HG02840 (cell line): ENCODE measurements at regions not wholly inside any gene's neighbourhood (a gene's known extent, or its start where the extent isn't known, plus 50 kb on each side); places are given as distances from the start of the nearest gene placed in this dataset.
"Not testable (repeated sequence)": the region's sequence is repeated elsewhere in the genome, so short reads cannot be mapped to it uniquely, and the experiment has no call there.

Experiments
- ATAC-seq: cut with Tn5 transposase; IDR thresholded peaks from one replicate; pipeline ENCODE4 v1.9.1; 2021; ENCODE audit warnings: mild to moderate bottlenecking, moderate library complexity, moderate number of reproducible peaks; ENCODE audit not compliant: unreplicated experiment, low FRiP score

GRCh38 chr5:159493696-159494095 is 163.4 kb upstream of the IL12B start:
- ATAC-seq: no peak

DNA sequence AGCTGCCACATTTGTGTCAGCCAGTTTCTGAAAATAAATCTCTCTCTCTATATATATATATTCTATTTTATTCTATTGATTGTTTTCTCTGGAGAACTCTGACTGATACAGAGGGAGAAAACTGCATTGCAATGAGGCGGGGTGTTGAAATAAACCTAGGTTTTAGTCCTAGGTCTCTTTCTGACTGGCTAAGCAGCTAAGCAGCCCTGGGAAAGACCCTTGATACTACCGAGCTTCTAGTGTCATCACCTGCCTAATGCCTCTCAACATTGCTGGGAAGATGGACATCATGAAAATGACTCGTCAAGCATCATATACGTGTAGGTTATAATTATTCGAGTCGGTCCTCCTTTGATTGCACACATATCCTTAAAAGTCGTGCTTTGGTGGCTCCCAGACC is 166.5 kb upstream of the IL12B start:
- no peak for ATAC-seq

- no peak for ATAC-seq
These were observed 166.9 kb upstream of the IL12B start for GRCh38 chr5:159497221-159497620.

- no peak for ATAC-seq
These were observed 168.3 kb upstream of the IL12B start for GRCh38 chr5:159498630-159499029.

- not testable (repeated sequence) for ATAC-seq
These were observed 171.8 kb upstream of the IL12B start for GRCh38 chr5:159502116-159502515.

DNA sequence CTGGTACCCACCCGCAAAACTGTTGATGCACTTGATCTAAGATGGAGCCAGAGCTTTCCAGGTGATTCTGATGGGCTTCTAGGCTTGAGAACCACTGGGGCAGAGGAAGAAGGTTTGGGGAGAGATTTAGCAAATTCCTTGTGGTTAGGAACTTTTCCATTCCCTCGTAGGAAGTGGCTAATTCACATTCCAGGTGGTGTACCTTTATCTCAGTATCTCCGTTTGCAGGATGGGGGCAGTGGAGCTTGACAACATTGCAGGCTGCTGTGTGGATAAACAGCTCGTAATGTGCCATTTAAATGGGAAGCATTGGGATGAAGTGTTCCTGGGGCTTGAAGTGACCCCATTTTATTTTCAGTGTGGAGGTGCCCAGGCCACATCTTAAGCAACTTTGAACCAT is 172.9 kb upstream of the IL12B start:
- no peak for ATAC-seq

- no peak for ATAC-seq
These were observed 174.0 kb upstream of the IL12B start for GRCh38 chr5:159504106-159504856.

GRCh38 chr5:159504857-159505304 is 174.6 kb upstream of the IL12B start:
- no peak for ATAC-seq

- no peak for ATAC-seq
These were observed 176.8 kb upstream of the IL12B start for GRCh38 chr5:159507055-159507454.

DNA sequence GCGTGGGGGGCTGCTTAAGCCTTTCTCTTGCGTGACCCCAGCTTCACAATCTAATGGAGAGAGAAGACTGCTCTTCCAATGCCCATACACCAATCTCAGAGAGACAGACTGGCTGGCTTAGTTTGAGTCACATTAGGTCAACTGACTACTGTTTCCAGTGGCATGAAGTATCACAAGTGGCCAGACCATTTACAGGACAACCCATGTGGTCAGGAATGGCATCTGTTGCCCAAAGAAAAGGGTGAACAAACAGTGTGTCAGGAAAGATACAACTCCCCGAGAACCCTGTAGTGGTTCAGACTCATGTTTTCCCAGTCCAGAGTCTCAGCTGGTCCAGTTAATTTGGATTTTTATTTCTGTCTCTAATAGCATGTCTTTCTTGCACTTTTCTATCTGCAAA is 177.4 kb upstream of the IL12B start:
- ATAC-seq: no peak

DNA sequence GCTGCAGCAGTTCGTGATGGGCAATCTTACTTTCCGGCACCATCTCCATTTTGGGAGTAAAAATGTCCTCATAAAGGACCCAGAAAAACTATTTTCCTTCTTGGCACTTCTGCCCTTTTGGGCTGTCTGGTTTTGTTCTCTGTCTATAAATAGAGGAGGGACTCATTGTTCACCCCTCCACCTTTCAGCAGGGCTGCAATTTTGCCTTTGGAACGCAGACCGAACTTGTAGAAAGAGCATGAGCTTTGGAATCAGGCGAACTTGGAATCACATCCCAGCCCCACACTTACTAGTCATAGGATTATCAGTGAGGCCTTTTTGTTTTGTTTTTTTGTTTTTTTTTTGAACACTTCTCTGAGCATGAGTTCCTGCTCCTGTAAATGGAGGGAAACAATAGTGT is 178.1 kb upstream of the IL12B start:
- no peak for ATAC-seq

DNA sequence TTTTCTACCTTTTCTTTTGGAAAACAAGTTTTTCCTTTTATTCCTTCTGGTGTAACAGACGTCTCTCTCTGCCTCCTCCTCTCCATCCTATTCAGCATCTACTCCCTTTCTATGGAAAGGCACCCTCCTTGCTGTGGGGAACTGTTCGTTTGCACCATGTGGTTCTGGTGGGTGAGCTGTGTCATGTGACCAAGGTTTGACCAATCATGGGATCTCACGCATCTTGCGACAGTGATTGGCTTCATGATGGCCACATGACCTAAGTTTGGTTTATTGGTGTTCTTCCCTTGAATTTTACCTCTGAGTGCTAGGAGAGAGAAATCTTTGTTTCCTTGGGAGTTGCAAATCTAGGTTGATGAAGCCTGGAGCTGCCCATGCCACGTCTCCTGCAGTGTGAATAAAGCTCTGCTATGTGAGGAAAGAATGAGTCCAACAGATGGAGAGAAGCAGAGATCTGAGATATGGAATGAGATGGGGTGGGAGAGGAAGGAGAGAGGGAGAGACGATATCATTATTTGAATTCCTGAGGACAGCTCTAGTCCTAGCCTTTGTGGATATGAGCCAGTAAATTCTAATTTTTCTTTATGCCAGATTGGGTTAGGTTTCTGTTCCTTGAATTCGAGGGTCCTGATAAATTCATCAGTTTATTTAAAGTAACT is 178.8 kb upstream of the IL12B start:
- ATAC-seq: no peak

DNA sequence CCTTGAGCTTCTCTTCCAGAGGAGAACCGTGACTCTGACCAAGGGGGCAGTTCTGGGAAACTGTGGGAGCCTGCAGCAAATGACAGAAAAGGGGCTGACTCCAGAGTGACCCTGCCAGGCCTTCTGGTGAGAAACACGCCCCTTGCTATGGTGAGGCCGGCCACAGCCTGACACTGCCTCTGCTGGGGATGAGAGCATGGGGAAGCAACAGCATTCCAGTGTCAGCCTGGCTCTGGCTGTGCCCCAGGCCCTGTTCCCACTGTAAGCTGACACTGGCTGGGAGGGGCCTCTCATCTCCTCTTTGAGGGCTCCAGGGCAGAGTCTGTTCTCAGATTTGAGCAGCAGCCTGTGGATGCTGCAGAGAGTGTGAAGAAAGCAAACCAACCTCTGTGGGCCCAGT is 180.0 kb upstream of the IL12B start:
- ATAC-seq: no peak

- no peak for ATAC-seq
These were observed 181.3 kb upstream of the IL12B start for GRCh38 chr5:159511570-159511969.

DNA sequence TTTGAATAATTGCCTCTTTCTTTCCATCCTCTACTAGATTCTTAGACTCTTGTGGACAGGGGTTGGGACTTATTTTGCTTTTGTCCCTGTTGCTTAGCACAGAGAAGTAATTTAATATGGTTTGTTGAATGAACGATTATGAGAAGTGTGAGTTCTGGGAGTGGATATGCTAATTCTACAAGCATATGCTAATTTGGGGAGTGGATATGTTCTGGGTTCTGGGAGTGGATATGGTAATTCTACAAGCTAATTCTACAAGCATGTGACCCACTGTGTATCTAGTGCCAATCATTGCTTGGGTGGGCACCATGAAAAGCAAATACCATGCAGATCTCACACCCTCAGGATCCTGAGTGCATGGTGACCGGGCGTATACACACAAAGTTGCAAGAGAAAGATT is 181.8 kb upstream of the IL12B start:
- ATAC-seq: no peak

GRCh38 chr5:159514229-159514810 is 184.0 kb upstream of the IL12B start:
- no peak for ATAC-seq

DNA sequence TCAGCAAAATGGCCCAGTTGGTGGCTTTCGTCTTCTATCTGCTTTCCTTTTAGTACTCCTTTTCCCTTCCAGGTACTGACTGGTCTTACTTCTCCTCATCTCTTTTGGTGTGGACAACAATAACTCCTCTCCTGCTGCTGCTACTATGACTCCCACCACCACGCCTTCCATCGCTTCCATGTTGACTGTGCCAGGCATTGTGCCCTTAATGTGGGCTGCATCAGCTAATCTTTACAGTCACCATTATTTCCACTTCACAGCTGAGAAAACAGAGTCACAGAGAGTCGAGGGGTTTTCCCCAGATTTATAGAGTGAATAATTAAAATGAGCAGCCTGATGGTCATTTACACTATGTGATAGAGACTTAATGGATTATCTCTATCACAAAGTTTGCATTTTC is 184.9 kb upstream of the IL12B start:
- ATAC-seq: no peak

- peak; percentile 67 for ATAC-seq
These were observed 185.7 kb upstream of the IL12B start for GRCh38 chr5:159515909-159516415.

DNA sequence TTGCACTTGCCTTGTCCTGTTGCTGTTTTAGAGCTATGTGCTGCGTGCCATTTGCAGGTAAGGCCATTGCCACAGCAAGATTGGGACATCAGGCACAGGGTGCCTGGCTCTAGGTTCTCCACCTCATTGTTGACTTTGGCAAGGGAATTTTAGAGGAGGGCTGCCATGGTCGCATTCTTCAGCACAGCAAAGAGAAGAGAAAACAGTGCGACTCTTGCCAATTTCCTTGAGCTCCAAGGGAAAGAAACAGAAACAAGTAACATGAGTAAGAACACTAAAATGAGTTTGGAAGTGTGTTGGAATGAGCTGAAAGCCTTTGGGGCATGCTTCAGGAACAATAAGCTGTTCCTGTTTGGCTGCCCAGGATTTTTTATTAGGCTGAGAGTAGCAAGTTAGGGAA is 188.1 kb upstream of the IL12B start:
- ATAC-seq: no peak

- no peak for ATAC-seq
These were observed 189.1 kb upstream of the IL12B start for GRCh38 chr5:159519365-159519764.

DNA sequence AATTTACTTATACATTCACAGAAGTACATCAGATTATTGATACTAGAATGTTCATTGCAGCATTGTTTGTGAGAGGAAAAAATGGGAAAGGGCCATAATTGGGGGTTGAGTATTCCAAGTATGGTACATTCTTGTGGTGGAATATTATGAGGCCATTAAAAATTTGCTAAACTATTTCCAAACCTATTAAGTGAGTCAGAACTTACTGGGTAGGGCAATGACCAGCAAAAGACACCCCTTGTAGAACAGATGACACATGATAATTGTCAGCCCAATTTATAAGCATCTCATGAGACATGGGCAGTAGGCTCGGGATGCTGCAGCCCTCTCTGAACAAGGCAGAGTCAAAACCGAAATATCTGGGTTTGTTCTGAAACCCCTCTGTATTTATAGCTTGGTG is 192.6 kb upstream of the IL12B start:
- no peak for ATAC-seq

GRCh38 chr5:159524279-159524678 is 194.0 kb upstream of the IL12B start:
- not testable (repeated sequence) for ATAC-seq
